ENCODE measurements at regions not wholly inside any gene's neighbourhood (a gene's known extent, or its start where the extent isn't known, plus 50 kb on each side); places are given as distances from the start of the nearest gene placed in this dataset.

- Histone ChIP-seq H3K36me3 (ENCODE audit: control insufficient read depth in 2 of 2, insufficient read depth in 2 of 2, low read length in 2 of 2) (no peaks in the 10 kb centered on the region), H3K9me3 (ENCODE audit: control insufficient read depth in 2 of 2, low read length in 2 of 2) (no peaks in the 10 kb centered on the region)
Observed at GRCh38 chr20:51305316-51306052, 237.0 kb downstream of the NFATC2 start.

GRCh38 chr20:51303731-51304670, 238.5 kb downstream of the NFATC2 start:
- H3K27me3 ChIP-seq (ENCODE audit: control insufficient read depth in 1 of 2, insufficient read depth in 2 of 2, low read length in 2 of 2) = no peaks in the 10 kb centered on the region
- H3K4me1 ChIP-seq (ENCODE audit: control insufficient read depth, insufficient read depth, low read length) = peaks cover 10% of the 10 kb centered on the region
- H3K4me3 ChIP-seq (ENCODE audit: low read length in 2 of 2) = no peak overlapping the region
- no peak overlapping the region for H3K27ac ChIP-seq (ENCODE audit: low read length)
- no peak overlapping the region for H3K9ac ChIP-seq (ENCODE audit: low read length in 2 of 2)
- no peaks in the 10 kb centered on the region for H3K36me3 ChIP-seq (ENCODE audit: control insufficient read depth in 2 of 2, insufficient read depth in 2 of 2, low read length in 2 of 2)
- no peaks in the 10 kb centered on the region for H3K9me3 ChIP-seq (ENCODE audit: control insufficient read depth in 2 of 2, low read length in 2 of 2)

More at GRCh38 chr20:51305316-51306052, 237.0 kb downstream of the NFATC2 start:
- Histone ChIP-seq H3K9ac (ENCODE audit: low read length in 2 of 2) (no peak overlapping the region), H3K4me3 (ENCODE audit: low read length in 2 of 2) (no peak overlapping the region), H3K27ac (ENCODE audit: low read length) (no peak overlapping the region), H3K27me3 (ENCODE audit: control insufficient read depth in 1 of 2, insufficient read depth in 2 of 2, low read length in 2 of 2) (no peaks in the 10 kb centered on the region), H3K4me1 (ENCODE audit: control insufficient read depth, insufficient read depth, low read length) (peaks cover 10% of the 10 kb centered on the region)

- Histone ChIP-seq H3K27ac (ENCODE audit: low read length) (no peak overlapping the region), H3K4me1 (ENCODE audit: control insufficient read depth, insufficient read depth, low read length) (peaks cover 4% of the 10 kb centered on the region), H3K9ac (ENCODE audit: low read length in 2 of 2) (no peak overlapping the region), H3K36me3 (ENCODE audit: control insufficient read depth in 2 of 2, insufficient read depth in 2 of 2, low read length in 2 of 2) (no peaks in the 10 kb centered on the region), H3K27me3 (ENCODE audit: control insufficient read depth in 1 of 2, insufficient read depth in 2 of 2, low read length in 2 of 2) (no peaks in the 10 kb centered on the region), H3K4me3 (ENCODE audit: low read length in 2 of 2) (no peak overlapping the region), H3K9me3 (ENCODE audit: control insufficient read depth in 2 of 2, low read length in 2 of 2) (peaks cover 0 to 3% of the 10 kb centered on the region in 2 donors)
Observed at GRCh38 chr20:51301026-51301425, 241.5 kb downstream of the NFATC2 start.

DNA sequence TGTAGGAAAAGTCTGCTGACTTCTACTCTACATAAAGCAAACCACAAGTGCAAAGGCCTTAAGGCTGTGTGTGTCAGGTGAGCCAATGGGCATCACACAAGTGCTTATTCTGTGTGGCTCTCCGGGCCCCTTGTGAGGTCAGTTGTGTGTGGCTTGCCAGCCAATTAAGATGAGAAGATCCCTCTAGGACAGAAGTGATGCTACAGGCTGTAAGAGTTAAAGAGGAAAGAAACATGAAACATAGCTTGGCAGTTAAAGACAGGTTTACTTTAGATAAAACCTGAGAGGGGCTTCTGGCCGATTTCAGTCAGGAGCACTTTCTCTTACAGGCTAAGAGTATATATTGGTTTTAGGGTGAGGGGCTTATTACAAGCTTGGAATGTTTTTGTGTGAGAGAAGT, 242.4 kb downstream of the NFATC2 start:
- Histone ChIP-seq H3K36me3 (ENCODE audit: control insufficient read depth in 2 of 2, insufficient read depth in 2 of 2, low read length in 2 of 2) (no peaks in the 10 kb centered on the region), H3K27me3 (ENCODE audit: control insufficient read depth in 1 of 2, insufficient read depth in 2 of 2, low read length in 2 of 2) (no peaks in the 10 kb centered on the region), H3K4me3 (ENCODE audit: low read length in 2 of 2) (no peak overlapping the region), H3K4me1 (ENCODE audit: control insufficient read depth, insufficient read depth, low read length) (peaks cover 4% of the 10 kb centered on the region), H3K27ac (ENCODE audit: low read length) (no peak overlapping the region), H3K9ac (ENCODE audit: low read length in 2 of 2) (no peak overlapping the region), H3K9me3 (ENCODE audit: control insufficient read depth in 2 of 2, low read length in 2 of 2) (peaks cover 0 to 3% of the 10 kb centered on the region in 2 donors)

- Histone ChIP-seq H3K9ac (ENCODE audit: low read length in 2 of 2) (no peak overlapping the region), H3K27me3 (ENCODE audit: control insufficient read depth in 1 of 2, insufficient read depth in 2 of 2, low read length in 2 of 2) (no peaks in the 10 kb centered on the region), H3K9me3 (ENCODE audit: control insufficient read depth in 2 of 2, low read length in 2 of 2) (peaks cover 0 to 3% of the 10 kb centered on the region in 2 donors), H3K4me3 (ENCODE audit: low read length in 2 of 2) (no peak overlapping the region), H3K4me1 (ENCODE audit: control insufficient read depth, insufficient read depth, low read length) (peaks cover 1% of the 10 kb centered on the region), H3K27ac (ENCODE audit: low read length) (no peak overlapping the region), H3K36me3 (ENCODE audit: control insufficient read depth in 2 of 2, insufficient read depth in 2 of 2, low read length in 2 of 2) (no peaks in the 10 kb centered on the region)
Observed at GRCh38 chr20:51299413-51299812, 243.1 kb downstream of the NFATC2 start.

- H3K4me1 ChIP-seq (ENCODE audit: control insufficient read depth, insufficient read depth, low read length) = no peaks in the 10 kb centered on the region
- H3K9me3 ChIP-seq (ENCODE audit: control insufficient read depth in 2 of 2, low read length in 2 of 2) = peaks cover 0 to 3% of the 10 kb centered on the region in 2 donors
- no peak overlapping the region for H3K27ac ChIP-seq (ENCODE audit: low read length)
- no peaks in the 10 kb centered on the region for H3K27me3 ChIP-seq (ENCODE audit: control insufficient read depth in 1 of 2, insufficient read depth in 2 of 2, low read length in 2 of 2)
- no peak overlapping the region for H3K9ac ChIP-seq (ENCODE audit: low read length in 2 of 2)
- H3K36me3 ChIP-seq (ENCODE audit: control insufficient read depth in 2 of 2, insufficient read depth in 2 of 2, low read length in 2 of 2) = no peaks in the 10 kb centered on the region
- H3K4me3 ChIP-seq (ENCODE audit: low read length in 2 of 2) = no peak overlapping the region
Observed at GRCh38 chr20:51298141-51298749, 244.3 kb downstream of the NFATC2 start.

- Histone ChIP-seq H3K4me3 (ENCODE audit: low read length in 2 of 2) (no peak overlapping the region), H3K36me3 (ENCODE audit: control insufficient read depth in 2 of 2, insufficient read depth in 2 of 2, low read length in 2 of 2) (no peaks in the 10 kb centered on the region), H3K9me3 (ENCODE audit: control insufficient read depth in 2 of 2, low read length in 2 of 2) (peaks cover 5 to 7% of the 10 kb centered on the region in 2 donors), H3K27ac (ENCODE audit: low read length) (no peak overlapping the region), H3K4me1 (ENCODE audit: control insufficient read depth, insufficient read depth, low read length) (no peaks in the 10 kb centered on the region), H3K27me3 (ENCODE audit: control insufficient read depth in 1 of 2, insufficient read depth in 2 of 2, low read length in 2 of 2) (no peaks in the 10 kb centered on the region), H3K9ac (ENCODE audit: low read length in 2 of 2) (no peak overlapping the region)
Observed at GRCh38 chr20:51287628-51288413, 254.7 kb downstream of the NFATC2 start.

DNA sequence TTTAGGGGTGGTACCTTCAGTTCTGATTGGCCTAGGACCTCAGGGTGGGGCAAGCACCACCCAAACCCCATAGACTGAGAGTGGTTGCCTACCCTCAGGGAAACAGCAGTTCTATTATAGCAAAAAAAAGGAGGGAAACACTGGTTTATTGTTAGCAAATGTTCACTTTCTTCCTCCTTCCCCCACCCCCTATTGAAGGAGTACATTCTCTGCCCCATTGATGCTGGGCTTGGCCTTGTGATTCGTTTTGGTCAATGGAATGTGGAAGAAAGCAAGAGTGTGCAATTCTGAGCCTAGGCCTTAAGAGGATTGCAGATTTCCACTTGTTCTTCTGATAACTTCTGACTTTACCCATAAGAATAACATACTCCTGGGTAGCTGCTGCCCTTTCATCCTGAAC, 255.8 kb downstream of the NFATC2 start:
- Histone ChIP-seq H3K27ac (ENCODE audit: low read length) (no peak overlapping the region), H3K27me3 (ENCODE audit: control insufficient read depth in 1 of 2, insufficient read depth in 2 of 2, low read length in 2 of 2) (no peaks in the 10 kb centered on the region), H3K9me3 (ENCODE audit: control insufficient read depth in 2 of 2, low read length in 2 of 2) (peaks cover 5 to 7% of the 10 kb centered on the region in 2 donors), H3K4me1 (ENCODE audit: control insufficient read depth, insufficient read depth, low read length) (no peaks in the 10 kb centered on the region), H3K9ac (ENCODE audit: low read length in 2 of 2) (no peak overlapping the region), H3K4me3 (ENCODE audit: low read length in 2 of 2) (no peak overlapping the region), H3K36me3 (ENCODE audit: control insufficient read depth in 2 of 2, insufficient read depth in 2 of 2, low read length in 2 of 2) (no peaks in the 10 kb centered on the region)

GRCh38 chr20:51285684-51286083, 256.8 kb downstream of the NFATC2 start:
- Histone ChIP-seq H3K9ac (ENCODE audit: low read length in 2 of 2) (no peak overlapping the region), H3K27me3 (ENCODE audit: control insufficient read depth in 1 of 2, insufficient read depth in 2 of 2, low read length in 2 of 2) (no peaks in the 10 kb centered on the region), H3K9me3 (ENCODE audit: control insufficient read depth in 2 of 2, low read length in 2 of 2) (peaks cover 5 to 7% of the 10 kb centered on the region in 2 donors), H3K4me3 (ENCODE audit: low read length in 2 of 2) (no peak overlapping the region), H3K4me1 (ENCODE audit: control insufficient read depth, insufficient read depth, low read length) (no peaks in the 10 kb centered on the region), H3K27ac (ENCODE audit: low read length) (no peak overlapping the region), H3K36me3 (ENCODE audit: control insufficient read depth in 2 of 2, insufficient read depth in 2 of 2, low read length in 2 of 2) (no peaks in the 10 kb centered on the region)

GRCh38 chr20:51284871-51285270, 257.6 kb downstream of the NFATC2 start:
- no peak overlapping the region for H3K27ac ChIP-seq (ENCODE audit: low read length)

More at GRCh38 chr20:51284871-51285270, 257.6 kb downstream of the NFATC2 start:
- no peaks in the 10 kb centered on the region for H3K36me3 ChIP-seq (ENCODE audit: control insufficient read depth in 2 of 2, insufficient read depth in 2 of 2, low read length in 2 of 2)
- no peaks in the 10 kb centered on the region for H3K27me3 ChIP-seq (ENCODE audit: control insufficient read depth in 1 of 2, insufficient read depth in 2 of 2, low read length in 2 of 2)
- H3K4me1 ChIP-seq (ENCODE audit: control insufficient read depth, insufficient read depth, low read length) = no peaks in the 10 kb centered on the region
- peaks cover 4 to 7% of the 10 kb centered on the region in 2 donors for H3K9me3 ChIP-seq (ENCODE audit: control insufficient read depth in 2 of 2, low read length in 2 of 2)
- H3K9ac ChIP-seq (ENCODE audit: low read length in 2 of 2) = no peak overlapping the region
- no peak overlapping the region for H3K4me3 ChIP-seq (ENCODE audit: low read length in 2 of 2)

Measured in stomach smooth muscle (tissue), 2 donors.